ENCODE measurements at regions not wholly inside any gene's neighbourhood (a gene's known extent, or its start where the extent isn't known, plus 50 kb on each side); places are given as distances from the start of the nearest gene placed in this dataset.

GRCh38 chr2:16228471-16228870 lies 288.1 kb downstream of the MYCN start:
- H3K36me3 ChIP-seq (ENCODE audit: low read length), result no peaks in the 10 kb centered on the region
- H3K27ac ChIP-seq (ENCODE audit: low read depth, low read length), result no peak overlapping the region
- H2AFZ ChIP-seq (ENCODE audit: low read depth, low read length, severe bottlenecking), result no peak overlapping the region
- no peaks in the 10 kb centered on the region for H4K20me1 ChIP-seq (ENCODE audit: low read depth, low read length)
- H3K4me3 ChIP-seq (ENCODE audit: insufficient read depth, low read length, poor library complexity, severe bottlenecking), result no peak overlapping the region
- no peaks in the 10 kb centered on the region for H3K79me2 ChIP-seq (ENCODE audit: insufficient read depth, low read length)
- no peaks in the 10 kb centered on the region for H3K9me2 ChIP-seq (replicated peaks; ENCODE audit: insufficient read depth, low read length)
- TF ChIP-seq CTCF (IDR thresholded peaks at IDR 0.05; ENCODE audit: insufficient read depth, low read length, poor library complexity, severe bottlenecking), result no peak
- no peak for TF ChIP-seq EZH2phosphoT487 (conservative IDR thresholded peaks at IDR 0.05; ENCODE audit: low read length)
- no peaks in the 10 kb centered on the region for H3F3A ChIP-seq (ENCODE audit: insufficient read depth)
- H3K4me2 ChIP-seq (ENCODE audit: low read depth, low read length, poor library complexity, severe bottlenecking), result no peak overlapping the region
- H3K9me3 ChIP-seq (ENCODE audit: insufficient read depth, low read length), result no peaks in the 10 kb centered on the region
- H3K27me3 ChIP-seq (ENCODE audit: low read length), result no peaks in the 10 kb centered on the region
- H3K9ac ChIP-seq (ENCODE audit: low read length), result no peak overlapping the region

- H2AFZ ChIP-seq (ENCODE audit: low read depth, low read length, severe bottlenecking), result no peak overlapping the region
- no peak overlapping the region for H3K27ac ChIP-seq (ENCODE audit: low read depth, low read length)
These were observed 287.6 kb downstream of the MYCN start for GRCh38 chr2:16227811-16228462.

GRCh38 chr2:16226943-16227664 lies 286.8 kb downstream of the MYCN start:
- Histone ChIP-seq H3K9ac (ENCODE audit: low read length) (no peak overlapping the region), H2AFZ (ENCODE audit: low read depth, low read length, severe bottlenecking) (no peak overlapping the region), H3K9me2 (replicated peaks; ENCODE audit: insufficient read depth, low read length) (no peaks in the 10 kb centered on the region), H3K79me2 (ENCODE audit: insufficient read depth, low read length) (no peaks in the 10 kb centered on the region), H4K20me1 (ENCODE audit: low read depth, low read length) (no peaks in the 10 kb centered on the region), H3K9me3 (ENCODE audit: insufficient read depth, low read length) (no peaks in the 10 kb centered on the region), H3K27ac (ENCODE audit: low read depth, low read length) (no peak overlapping the region), H3K4me2 (ENCODE audit: low read depth, low read length, poor library complexity, severe bottlenecking) (no peak overlapping the region), H3K27me3 (ENCODE audit: low read length) (no peaks in the 10 kb centered on the region), H3K36me3 (ENCODE audit: low read length) (no peaks in the 10 kb centered on the region), H3F3A (ENCODE audit: insufficient read depth) (no peaks in the 10 kb centered on the region), H3K4me3 (ENCODE audit: insufficient read depth, low read length, poor library complexity, severe bottlenecking) (no peak overlapping the region)
- TF ChIP-seq EZH2phosphoT487 (conservative IDR thresholded peaks at IDR 0.05; ENCODE audit: low read length), result no peak

More at GRCh38 chr2:16227811-16228462, 287.6 kb downstream of the MYCN start:
- Histone ChIP-seq H3K9ac (ENCODE audit: low read length) (no peak overlapping the region), H3K27me3 (ENCODE audit: low read length) (no peaks in the 10 kb centered on the region), H3K36me3 (ENCODE audit: low read length) (no peaks in the 10 kb centered on the region), H4K20me1 (ENCODE audit: low read depth, low read length) (no peaks in the 10 kb centered on the region), H3K9me3 (ENCODE audit: insufficient read depth, low read length) (no peaks in the 10 kb centered on the region), H3K4me3 (ENCODE audit: insufficient read depth, low read length, poor library complexity, severe bottlenecking) (no peak overlapping the region), H3F3A (ENCODE audit: insufficient read depth) (no peaks in the 10 kb centered on the region), H3K9me2 (replicated peaks; ENCODE audit: insufficient read depth, low read length) (no peaks in the 10 kb centered on the region), H3K79me2 (ENCODE audit: insufficient read depth, low read length) (no peaks in the 10 kb centered on the region), H3K4me2 (ENCODE audit: low read depth, low read length, poor library complexity, severe bottlenecking) (no peak overlapping the region)
- TF ChIP-seq EZH2phosphoT487 (conservative IDR thresholded peaks at IDR 0.05; ENCODE audit: low read length) (no peak), CTCF (IDR thresholded peaks at IDR 0.05; ENCODE audit: insufficient read depth, low read length, poor library complexity, severe bottlenecking) (no peak)

GRCh38 chr2:16226381-16226780 lies 286.0 kb downstream of the MYCN start:
- Histone ChIP-seq H3K79me2 (ENCODE audit: insufficient read depth, low read length) (no peaks in the 10 kb centered on the region), H3K27ac (ENCODE audit: low read depth, low read length) (no peak overlapping the region), H4K20me1 (ENCODE audit: low read depth, low read length) (no peaks in the 10 kb centered on the region), H3K9ac (ENCODE audit: low read length) (no peak overlapping the region), H3K4me2 (ENCODE audit: low read depth, low read length, poor library complexity, severe bottlenecking) (no peak overlapping the region), H3K4me3 (ENCODE audit: insufficient read depth, low read length, poor library complexity, severe bottlenecking) (no peak overlapping the region), H3F3A (ENCODE audit: insufficient read depth) (no peaks in the 10 kb centered on the region), H3K9me3 (ENCODE audit: insufficient read depth, low read length) (no peaks in the 10 kb centered on the region), H3K27me3 (ENCODE audit: low read length) (no peaks in the 10 kb centered on the region), H2AFZ (ENCODE audit: low read depth, low read length, severe bottlenecking) (no peak overlapping the region), H3K36me3 (ENCODE audit: low read length) (no peaks in the 10 kb centered on the region), H3K9me2 (replicated peaks; ENCODE audit: insufficient read depth, low read length) (no peaks in the 10 kb centered on the region)
- no peak for TF ChIP-seq CTCF (IDR thresholded peaks at IDR 0.05; ENCODE audit: insufficient read depth, low read length, poor library complexity, severe bottlenecking)
- TF ChIP-seq EZH2phosphoT487 (conservative IDR thresholded peaks at IDR 0.05; ENCODE audit: low read length), result no peak
